ENCODE measurements at regions not wholly inside any gene's neighbourhood (a gene's known extent, or its start where the extent isn't known, plus 50 kb on each side); places are given as distances from the start of the nearest gene placed in this dataset.

GRCh38 chr5:155915601-155916000, 411.4 kb upstream of the SGCD start:
- in situ Hi-C loops (cut with MboI; ENCODE audit: low sequenced_read_pairs): no loop called here
- Histone ChIP-seq H4K8ac (ENCODE audit: low read depth in 2 of 2, low read length in 2 of 2) (no peak overlapping the region), H3K36me3 (ENCODE audit: control insufficient read depth, insufficient read depth, low read length) (no peaks in the 10 kb centered on the region), H2BK15ac (ENCODE audit: low read depth, low read length) (no peak overlapping the region), H3K4me2 (ENCODE audit: low read depth, low read length) (no peak overlapping the region), H3K56ac (ENCODE audit: extremely low read depth, insufficient read depth, low read length) (no peak overlapping the region), H2AFZ (replicated peaks; ENCODE audit: low read length, poor library complexity) (no peak overlapping the region), H3K4me3 (ENCODE audit: insufficient read depth, low read depth, low read length) (no peak overlapping the region), H3K27ac (ENCODE audit: insufficient read depth, low read length) (no peak overlapping the region), H2BK5ac (ENCODE audit: low read depth, low read length, poor library complexity, severe bottlenecking) (no peak overlapping the region), H3K9me3 (ENCODE audit: control insufficient read depth, insufficient read depth, low read length) (no peaks in the 10 kb centered on the region), H4K5ac (ENCODE audit: low read depth, low read length) (no peak overlapping the region), H3K9me1 (ENCODE audit: insufficient read depth, low read length) (no peaks in the 10 kb centered on the region), H3K18ac (ENCODE audit: low read depth, low read length) (no peak overlapping the region), H3K27me3 (ENCODE audit: control insufficient read depth, insufficient read depth, low read length) (no peaks in the 10 kb centered on the region), H3K14ac (replicated peaks; ENCODE audit: low read depth, low read length) (no peak overlapping the region), H4K20me1 (ENCODE audit: insufficient read depth, low read length) (no peaks in the 10 kb centered on the region), H3K4ac (ENCODE audit: low read depth, low read length) (no peak overlapping the region), H3K9ac (ENCODE audit: low read depth, low read length) (no peak overlapping the region), H3K79me1 (ENCODE audit: low read depth in 1 of 2, low read length in 2 of 2) (no peaks in the 10 kb centered on the region), H2BK20ac (ENCODE audit: low read depth, low read length) (no peak overlapping the region), H3K4me1 (ENCODE audit: control insufficient read depth, insufficient read depth, low read length) (peaks cover 3% of the 10 kb centered on the region; the same call in 1 of the 2 replicates), H2AK9ac (replicated peaks; ENCODE audit: low read depth, low read length, poor library complexity) (no peak overlapping the region), H4K91ac (ENCODE audit: insufficient read depth, low read depth, low read length) (no peak overlapping the region), H2AK5ac (ENCODE audit: low read depth, low read length) (no peak overlapping the region), H2BK120ac (ENCODE audit: low read depth, low read length) (no peak overlapping the region), H3K23ac (ENCODE audit: low read depth, low read length) (no peak overlapping the region)
- ChIA-PET POLR2A (ENCODE audit: unreplicated experiment) (no interaction called here), CTCF (no interaction called here)
- no peak for ATAC-seq (ENCODE audit: low read depth)
- WGBS, 2 experiments (ENCODE audit: extremely low coverage in 2 of 2, insufficient read length in 1 of 2): no CpG with 5 or more reads among the region's 3 CpGs
- DNase-seq: no peak
- TF ChIP-seq, protein P1, sequence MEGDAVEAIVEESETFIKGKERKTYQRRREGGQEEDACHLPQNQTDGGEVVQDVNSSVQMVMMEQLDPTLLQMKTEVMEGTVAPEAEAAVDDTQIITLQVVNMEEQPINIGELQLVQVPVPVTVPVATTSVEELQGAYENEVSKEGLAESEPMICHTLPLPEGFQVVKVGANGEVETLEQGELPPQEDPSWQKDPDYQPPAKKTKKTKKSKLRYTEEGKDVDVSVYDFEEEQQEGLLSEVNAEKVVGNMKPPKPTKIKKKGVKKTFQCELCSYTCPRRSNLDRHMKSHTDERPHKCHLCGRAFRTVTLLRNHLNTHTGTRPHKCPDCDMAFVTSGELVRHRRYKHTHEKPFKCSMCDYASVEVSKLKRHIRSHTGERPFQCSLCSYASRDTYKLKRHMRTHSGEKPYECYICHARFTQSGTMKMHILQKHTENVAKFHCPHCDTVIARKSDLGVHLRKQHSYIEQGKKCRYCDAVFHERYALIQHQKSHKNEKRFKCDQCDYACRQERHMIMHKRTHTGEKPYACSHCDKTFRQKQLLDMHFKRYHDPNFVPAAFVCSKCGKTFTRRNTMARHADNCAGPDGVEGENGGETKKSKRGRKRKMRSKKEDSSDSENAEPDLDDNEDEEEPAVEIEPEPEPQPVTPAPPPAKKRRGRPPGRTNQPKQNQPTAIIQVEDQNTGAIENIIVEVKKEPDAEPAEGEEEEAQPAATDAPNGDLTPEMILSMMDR (conservative IDR thresholded peaks at IDR 0.05; ENCODE audit: low read depth, low read length): no peak
- no peak for TF ChIP-seq NFE2L2 (IDR thresholded peaks at IDR 0.05; ENCODE audit: low read depth, low read length)
- TF ChIP-seq USF2 (IDR thresholded peaks at IDR 0.05; ENCODE audit: low read depth, low read length): no peak
- TF ChIP-seq RCOR1 (IDR thresholded peaks at IDR 0.05; ENCODE audit: insufficient replicate concordance, low read length): no peak
- BruUV-seq (replicated peaks): no TSS peak
- intact Hi-C loops (cut with micrococcal nuclease): no loop called here
- dilution Hi-C loops (cut with HindIII; ENCODE audit: low sequenced_read_pairs, unreplicated experiment): no loop called here
